CD14-positive monocyte (primary cell): ENCODE measurements at regions not wholly inside any gene's neighbourhood (a gene's known extent, or its start where the extent isn't known, plus 50 kb on each side); places are given as distances from the start of the nearest gene placed in this dataset.

Source experiments
- DNase-seq, 3 donors: peaks; one replicate each; pipeline ENCODE4 v3.0.0-alpha.2; 2011 to 2022
- H2AFZ ChIP-seq: 2 replicates; pipeline ENCODE4 v1.6.0; 2012; ENCODE audit warnings: mild to moderate bottlenecking, low read depth, low read length, inconsistent platforms; ENCODE audit not compliant: insufficient read depth, poor library complexity, severe bottlenecking
- H3K27ac ChIP-seq, 2 donors: 1 replicate in 1 of 2; 2 replicates in 1 of 2; pipeline ENCODE4 v1.5.1; 2012 to 2013; ENCODE audit warnings: low read length in 2 of 2, control low read depth in 1 of 2, inconsistent platforms in 1 of 2, low read depth in 1 of 2, mild to moderate bottlenecking in 1 of 2
- H3K27me3 ChIP-seq, 2 donors: one replicate each; pipeline versions ENCODE4 v1.6.0 to v1.6.1; 2011 to 2013; ENCODE audit warnings: low read length in 2 of 2; ENCODE audit not compliant: control insufficient read depth in 2 of 2, insufficient read depth in 2 of 2
- H3K36me3 ChIP-seq, 2 donors: replicated peaks in 1 of 2; 1 replicate in 1 of 2; 2 replicates in 1 of 2; pipeline versions ENCODE4 v1.5.1 to v1.6.1; 2012 to 2013; ENCODE audit warnings: low read length in 2 of 2, control low read depth in 1 of 2, inconsistent platforms in 1 of 2, mild to moderate bottlenecking in 1 of 2; ENCODE audit not compliant: insufficient read depth in 2 of 2, control insufficient read depth in 1 of 2
- H3K4me1 ChIP-seq, 2 donors: 1 replicate in 1 of 2; 2 replicates in 1 of 2; pipeline versions ENCODE4 v1.5.1 to v1.6.1; 2012 to 2013; ENCODE audit warnings: low read length in 2 of 2, control low read depth in 1 of 2, inconsistent platforms in 1 of 2, mild to moderate bottlenecking in 1 of 2, moderate library complexity in 1 of 2; ENCODE audit not compliant: insufficient read depth in 2 of 2, control insufficient read depth in 1 of 2
- H3K4me2 ChIP-seq: replicated peaks from 2 replicates; pipeline ENCODE3; 2012; ENCODE audit warnings: low read length, moderate library complexity, mild to moderate bottlenecking; ENCODE audit not compliant: poor library complexity, severe bottlenecking; ENCODE audit errors: extremely low read depth
- H3K4me3 ChIP-seq, 3 experiments: fragments of 200-600 bp in 1 of 3; sonication (generic) in 1 of 3; replicated peaks in 1 of 3; 1 replicate in 2 of 3; 2 replicates in 1 of 3; pipeline ENCODE4 v1.5.1; 2011 to 2013; ENCODE audit warnings: low read length in 3 of 3, mild to moderate bottlenecking in 3 of 3, control low read depth in 2 of 3, low read depth in 2 of 3, inconsistent platforms in 1 of 3, moderate library complexity in 1 of 3
- H3K79me2 ChIP-seq: 2 replicates; pipeline ENCODE4 v1.6.0; 2012; ENCODE audit warnings: mild to moderate bottlenecking, control low read depth, inconsistent platforms, low read length, moderate library complexity; ENCODE audit not compliant: insufficient read depth
- H3K9ac ChIP-seq: 2 replicates; pipeline ENCODE4 v1.6.0; 2017; ENCODE audit warnings: low read length, mild to moderate bottlenecking; ENCODE audit not compliant: insufficient read depth, poor library complexity, severe bottlenecking
- H3K9me3 ChIP-seq, 2 donors: replicated peaks in 1 of 2; 1 replicate in 1 of 2; 2 replicates in 1 of 2; pipeline versions ENCODE4 v1.5.1 to v1.6.1; 2012 to 2013; ENCODE audit warnings: low read length in 2 of 2, control low read depth in 1 of 2; ENCODE audit not compliant: control insufficient read depth in 1 of 2, insufficient read depth in 1 of 2
- H4K20me1 ChIP-seq: 2 replicates; pipeline ENCODE4 v1.6.0; 2012; ENCODE audit warnings: mild to moderate bottlenecking, low read length, control low read depth, moderate library complexity; ENCODE audit not compliant: insufficient read depth
- H3K27ac Mint-ChIP-seq, 7 donors: one replicate each; pipeline ENCODE4 v1.8.0; 2020; ENCODE audit warnings: mild to moderate bottlenecking in 7 of 7, mixed read lengths in 7 of 7, moderate library complexity in 6 of 7, inconsistent platforms in 2 of 7
- H3K27me3 Mint-ChIP-seq, 3 donors: one replicate each; pipeline ENCODE4 v1.8.0; 2021 to 2022; ENCODE audit warnings: low read depth in 3 of 3, mild to moderate bottlenecking in 3 of 3, mixed read lengths in 3 of 3, moderate library complexity in 3 of 3, inconsistent platforms in 1 of 3
- H3K36me3 Mint-ChIP-seq, 2 donors: one replicate each; pipeline ENCODE4 v1.8.0; 2020; ENCODE audit warnings: mixed read lengths in 2 of 2, inconsistent platforms in 1 of 2, mild to moderate bottlenecking in 1 of 2
- H3K4me1 Mint-ChIP-seq: one replicate; pipeline ENCODE4 v1.8.0; 2020; ENCODE audit warnings: mild to moderate bottlenecking, mixed read lengths
- H3K4me3 Mint-ChIP-seq, 2 donors: one replicate each; pipeline ENCODE4 v1.8.0; 2020; ENCODE audit warnings: mild to moderate bottlenecking in 2 of 2, mixed read lengths in 2 of 2, moderate library complexity in 1 of 2
- H3K9me3 Mint-ChIP-seq, 7 donors: one replicate each; pipeline ENCODE4 v1.8.0; 2020 to 2022; ENCODE audit warnings: mixed read lengths in 7 of 7, mild to moderate bottlenecking in 6 of 7, moderate library complexity in 6 of 7, inconsistent platforms in 2 of 7
- WGBS: methylation state at CpG from one replicate; pipeline ENCODE4 v1.1.5; 2013; ENCODE audit warnings: missing lambda C conversion rate; ENCODE audit not compliant: insufficient coverage; 5-methylcytosine and 5-hydroxymethylcytosine counted together
- intact Hi-C, 2 donors: fragments of 100-400 bp; cut with micrococcal nuclease; formaldehyde crosslinking; loops; one replicate each; pipeline versions ENCODE4 v1.15.0 to v1.15.1; 2023
- TF ChIP-seq, protein P1 (sequence below): fragments of 200-600 bp; IDR thresholded peaks from one replicate; pipeline ENCODE4 v1.8.0; 2022; ENCODE audit warnings: antibody characterized with exemption, mild to moderate bottlenecking

DNA sequence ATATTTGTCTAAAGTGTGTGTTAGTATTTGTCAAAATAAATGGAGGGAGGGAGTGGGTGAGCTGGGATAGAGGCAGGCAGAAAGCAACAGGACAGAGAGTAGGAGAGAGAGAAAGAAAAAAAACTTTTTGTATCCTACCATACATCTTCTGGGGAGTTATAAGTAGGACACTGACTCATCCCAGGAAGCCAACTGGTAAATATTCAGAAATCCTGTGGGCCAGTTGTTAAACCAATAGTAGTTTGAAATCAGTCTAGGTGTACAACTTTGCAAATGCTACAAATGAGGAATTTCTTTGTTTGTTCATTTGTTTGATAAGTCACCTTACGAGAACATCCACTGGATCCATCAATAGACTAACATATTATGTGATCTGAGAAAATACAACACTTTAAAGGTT, 980.9 kb downstream of the GATA3 start:
- WGBS = no CpG with 5 or more reads among the region's 1 CpG
- H3K4me3 Mint-ChIP-seq = no peak overlapping the region

DNA sequence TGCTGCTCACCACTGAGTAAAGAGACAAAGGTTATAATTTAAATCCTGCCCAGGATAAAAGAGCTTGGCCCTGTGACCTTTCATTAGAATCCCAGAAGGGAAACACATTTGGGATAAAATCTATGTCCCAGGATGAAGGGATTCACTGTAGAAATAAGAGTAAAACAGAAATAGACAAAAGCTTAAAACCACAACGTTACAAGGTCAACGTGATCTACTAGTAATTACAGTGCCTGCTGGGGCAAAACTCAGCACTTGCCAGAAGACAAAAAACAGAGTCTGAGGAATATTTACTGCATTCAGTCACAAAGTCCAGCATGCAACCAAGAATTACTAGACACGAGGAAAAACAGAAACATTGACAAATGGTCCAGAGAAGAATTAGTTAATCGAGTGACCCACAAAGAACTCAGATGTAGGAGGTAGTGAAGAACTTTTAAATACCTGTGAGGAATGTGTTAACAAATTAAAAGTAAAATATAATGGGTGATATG, 982.3 kb downstream of the GATA3 start:
- Histone ChIP-seq H3K79me2 (no peaks in the 10 kb centered on the region), H3K4me2 (no peak overlapping the region), H4K20me1 (no peaks in the 10 kb centered on the region), H3K9me3 (peaks cover 0 to 3% of the 10 kb centered on the region in 2 donors), H3K4me3 (no peak overlapping the region), H3K36me3 (no peaks in the 10 kb centered on the region), H2AFZ (no peak overlapping the region), H3K27ac (no peak overlapping the region), H3K9ac (no peak overlapping the region), H3K4me1 (no peaks in the 10 kb centered on the region), H3K27me3 (no peaks in the 10 kb centered on the region)
- DNase-seq = no peak
- TF ChIP-seq, protein P1, sequence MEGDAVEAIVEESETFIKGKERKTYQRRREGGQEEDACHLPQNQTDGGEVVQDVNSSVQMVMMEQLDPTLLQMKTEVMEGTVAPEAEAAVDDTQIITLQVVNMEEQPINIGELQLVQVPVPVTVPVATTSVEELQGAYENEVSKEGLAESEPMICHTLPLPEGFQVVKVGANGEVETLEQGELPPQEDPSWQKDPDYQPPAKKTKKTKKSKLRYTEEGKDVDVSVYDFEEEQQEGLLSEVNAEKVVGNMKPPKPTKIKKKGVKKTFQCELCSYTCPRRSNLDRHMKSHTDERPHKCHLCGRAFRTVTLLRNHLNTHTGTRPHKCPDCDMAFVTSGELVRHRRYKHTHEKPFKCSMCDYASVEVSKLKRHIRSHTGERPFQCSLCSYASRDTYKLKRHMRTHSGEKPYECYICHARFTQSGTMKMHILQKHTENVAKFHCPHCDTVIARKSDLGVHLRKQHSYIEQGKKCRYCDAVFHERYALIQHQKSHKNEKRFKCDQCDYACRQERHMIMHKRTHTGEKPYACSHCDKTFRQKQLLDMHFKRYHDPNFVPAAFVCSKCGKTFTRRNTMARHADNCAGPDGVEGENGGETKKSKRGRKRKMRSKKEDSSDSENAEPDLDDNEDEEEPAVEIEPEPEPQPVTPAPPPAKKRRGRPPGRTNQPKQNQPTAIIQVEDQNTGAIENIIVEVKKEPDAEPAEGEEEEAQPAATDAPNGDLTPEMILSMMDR = no peak
- H3K4me1 Mint-ChIP-seq = no peaks in the 10 kb centered on the region
- WGBS = 86% methylated on average over 2 of the region's 4 CpGs
- H3K27ac Mint-ChIP-seq = no peak overlapping the region
- H3K9me3 Mint-ChIP-seq = peaks cover 0 to 4% (median 1%) of the 10 kb centered on the region in 7 donors
- H3K4me3 Mint-ChIP-seq = no peak overlapping the region
- no peaks in the 10 kb centered on the region for H3K27me3 Mint-ChIP-seq
- no peaks in the 10 kb centered on the region for H3K36me3 Mint-ChIP-seq
- intact Hi-C loops = no loop called here

More for the DNA sequence above, 980.9 kb downstream of the GATA3 start:
- H3K36me3 Mint-ChIP-seq = no peaks in the 10 kb centered on the region
- H3K9me3 Mint-ChIP-seq = peaks cover 0 to 4% (median 1%) of the 10 kb centered on the region in 7 donors
- H4K20me1 ChIP-seq = no peaks in the 10 kb centered on the region
- no peaks in the 10 kb centered on the region for H3K36me3 ChIP-seq
- H3K27me3 Mint-ChIP-seq = no peaks in the 10 kb centered on the region
- no peak overlapping the region for H3K27ac ChIP-seq
- no peaks in the 10 kb centered on the region for H3K4me1 ChIP-seq
- H3K4me2 ChIP-seq = no peak overlapping the region
- H3K27me3 ChIP-seq = no peaks in the 10 kb centered on the region
- no peak for DNase-seq
- peaks cover 0 to 3% of the 10 kb centered on the region in 2 donors for H3K9me3 ChIP-seq
- intact Hi-C loops = no loop called here
- no peaks in the 10 kb centered on the region for H3K4me1 Mint-ChIP-seq
- TF ChIP-seq, protein P1 = no peak
- H3K79me2 ChIP-seq = no peaks in the 10 kb centered on the region
- no peak overlapping the region for H3K27ac Mint-ChIP-seq
- no peak overlapping the region for H3K4me3 ChIP-seq
- H2AFZ ChIP-seq = no peak overlapping the region
- H3K9ac ChIP-seq = no peak overlapping the region
